GM19193 (cell line): ENCODE measurements at regions not wholly inside any gene's neighbourhood (a gene's known extent, or its start where the extent isn't known, plus 50 kb on each side); places are given as distances from the start of the nearest gene placed in this dataset.

ENCODE experiments used
- POLR2A ChIP-seq: IDR thresholded peaks from 4 replicates; pipeline ENCODE4 v1.6.1; 2011; ENCODE audit not compliant: insufficient read depth, insufficient read length; ENCODE audit errors: extremely low read depth

GRCh38 chr3:145904138-145904537, 256.8 kb downstream of the PLOD2 start:
- no peak for TF ChIP-seq POLR2A

- no peak for TF ChIP-seq POLR2A
These were observed 254.7 kb downstream of the PLOD2 start for GRCh38 chr3:145906301-145906700.

- no peak for TF ChIP-seq POLR2A
These were observed 254.2 kb downstream of the PLOD2 start for GRCh38 chr3:145906755-145907154.

GRCh38 chr3:145911016-145911415, 250.0 kb downstream of the PLOD2 start:
- TF ChIP-seq POLR2A, result no peak

GRCh38 chr3:145915787-145916186, 245.2 kb downstream of the PLOD2 start:
- TF ChIP-seq POLR2A, result no peak

GRCh38 chr3:145936971-145937370, 224.0 kb downstream of the PLOD2 start:
- TF ChIP-seq POLR2A, result no peak

- no peak for TF ChIP-seq POLR2A
These were observed 221.6 kb downstream of the PLOD2 start for GRCh38 chr3:145939431-145939830.

- no peak for TF ChIP-seq POLR2A
These were observed 218.9 kb downstream of the PLOD2 start for GRCh38 chr3:145942052-145942451.

GRCh38 chr3:145943952-145944351, 217.0 kb downstream of the PLOD2 start:
- no peak for TF ChIP-seq POLR2A

- TF ChIP-seq POLR2A, result no peak
These were observed 209.5 kb downstream of the PLOD2 start for GRCh38 chr3:145951441-145951840.

GRCh38 chr3:145952536-145952935, 208.4 kb downstream of the PLOD2 start:
- TF ChIP-seq POLR2A, result no peak

- no peak for TF ChIP-seq POLR2A
These were observed 207.7 kb downstream of the PLOD2 start for GRCh38 chr3:145953316-145953715.

- no peak for TF ChIP-seq POLR2A
These were observed 201.4 kb downstream of the PLOD2 start for GRCh38 chr3:145959457-145960088.

GRCh38 chr3:145963111-145963510, 197.9 kb downstream of the PLOD2 start:
- TF ChIP-seq POLR2A, result no peak

- TF ChIP-seq POLR2A, result no peak
These were observed 193.9 kb downstream of the PLOD2 start for GRCh38 chr3:145967043-145967442.

GRCh38 chr3:145971186-145971585, 189.8 kb downstream of the PLOD2 start:
- TF ChIP-seq POLR2A, result no peak

- TF ChIP-seq POLR2A, result no peak
These were observed 188.1 kb downstream of the PLOD2 start for GRCh38 chr3:145972851-145973250.
